SJSA1 (cell line): ENCODE measurements at regions not wholly inside any gene's neighbourhood (a gene's known extent, or its start where the extent isn't known, plus 50 kb on each side); places are given as distances from the start of the nearest gene placed in this dataset.

Source experiments
- DNase-seq, 2 experiments: peaks; one replicate each; pipeline ENCODE4 v3.0.0-alpha.2; 2015 to 2020; ENCODE audit warnings: low spot score in 2 of 2, low read depth in 1 of 2
- H3K27ac ChIP-seq: fragments of 250-450 bp; sonication (Bioruptor Pico); 2 replicates; pipeline ENCODE4 v1.5.1; 2020; ENCODE audit warnings: mild to moderate bottlenecking, moderate library complexity
- H3K27me3 ChIP-seq: fragments of 250-450 bp; sonication (Bioruptor Pico); replicated peaks from 2 replicates; pipeline ENCODE4 v1.5.1; 2020; ENCODE audit warnings: mild to moderate bottlenecking, moderate library complexity
- H3K36me3 ChIP-seq: fragments of 250-450 bp; sonication (Bioruptor Pico); 2 replicates; pipeline ENCODE4 v1.5.1; 2020; ENCODE audit warnings: mild to moderate bottlenecking
- H3K4me1 ChIP-seq: fragments of 250-450 bp; sonication (Bioruptor Pico); replicated peaks from 2 replicates; pipeline ENCODE4 v1.6.1; 2021; ENCODE audit warnings: mild to moderate bottlenecking
- H3K4me3 ChIP-seq: fragments of 250-450 bp; sonication (Bioruptor Pico); 2 replicates; pipeline ENCODE4 v1.5.1; 2020; ENCODE audit warnings: mild to moderate bottlenecking
- H3K9me3 ChIP-seq: fragments of 250-450 bp; sonication (Bioruptor Pico); replicated peaks from 2 replicates; pipeline ENCODE4 v1.5.1; 2020; ENCODE audit warnings: mild to moderate bottlenecking

- H3K27ac ChIP-seq, result no peak overlapping the region
- no peak for DNase-seq
- H3K9me3 ChIP-seq, result no peaks in the 10 kb centered on the region
Observed at GRCh38 chr2:128541448-128541847, 222.8 kb upstream of the HS6ST1 start.

GRCh38 chr2:128543036-128543435, 224.4 kb upstream of the HS6ST1 start:
- Histone ChIP-seq H3K36me3 (no peaks in the 10 kb centered on the region), H3K4me3 (no peak overlapping the region), H3K9me3 (no peaks in the 10 kb centered on the region), H3K27me3 (no peaks in the 10 kb centered on the region), H3K4me1 (peaks cover 14% of the 10 kb centered on the region), H3K27ac (no peak overlapping the region)
- no peak for DNase-seq

More at GRCh38 chr2:128541448-128541847, 222.8 kb upstream of the HS6ST1 start:
- Histone ChIP-seq H3K36me3 (no peaks in the 10 kb centered on the region), H3K4me1 (peaks cover 28% of the 10 kb centered on the region), H3K4me3 (no peak overlapping the region), H3K27me3 (no peaks in the 10 kb centered on the region)

- peaks cover 11% of the 10 kb centered on the region for H3K4me1 ChIP-seq
- no peak overlapping the region for H3K4me3 ChIP-seq
- H3K36me3 ChIP-seq, result no peaks in the 10 kb centered on the region
- DNase-seq, result no peak
- H3K27me3 ChIP-seq, result no peaks in the 10 kb centered on the region
- H3K9me3 ChIP-seq, result no peaks in the 10 kb centered on the region
- H3K27ac ChIP-seq, result no peak overlapping the region
Observed at GRCh38 chr2:128543646-128544045, 225.0 kb upstream of the HS6ST1 start.

- H3K4me1 ChIP-seq, result peaks cover 15% of the 10 kb centered on the region
- H3K4me3 ChIP-seq, result no peak overlapping the region
- no peaks in the 10 kb centered on the region for H3K27me3 ChIP-seq
- no peaks in the 10 kb centered on the region for H3K9me3 ChIP-seq
- no peaks in the 10 kb centered on the region for H3K36me3 ChIP-seq
- peak in 1 of 2 experiments; percentile 23 for DNase-seq
- no peak overlapping the region for H3K27ac ChIP-seq
Observed at GRCh38 chr2:128544321-128545037, 225.8 kb upstream of the HS6ST1 start.

- Histone ChIP-seq H3K4me3 (no peak overlapping the region), H3K27ac (no peak overlapping the region), H3K36me3 (no peaks in the 10 kb centered on the region), H3K9me3 (no peaks in the 10 kb centered on the region), H3K27me3 (no peaks in the 10 kb centered on the region), H3K4me1 (peaks cover 21% of the 10 kb centered on the region)
- DNase-seq, result peak in 1 of 2 experiments; percentile 30
Observed at GRCh38 chr2:128545085-128545484, 226.4 kb upstream of the HS6ST1 start.

GRCh38 chr2:128545829-128546228, 227.2 kb upstream of the HS6ST1 start:
- DNase-seq, result peak in 1 of 2 experiments; percentile 24
- no peak overlapping the region for H3K27ac ChIP-seq
- H3K4me3 ChIP-seq, result no peak overlapping the region
- no peaks in the 10 kb centered on the region for H3K27me3 ChIP-seq
- H3K36me3 ChIP-seq, result no peaks in the 10 kb centered on the region
- peaks cover 28% of the 10 kb centered on the region for H3K4me1 ChIP-seq
- no peaks in the 10 kb centered on the region for H3K9me3 ChIP-seq

GRCh38 chr2:128547667-128548066, 229.0 kb upstream of the HS6ST1 start:
- H3K9me3 ChIP-seq, result no peaks in the 10 kb centered on the region
- H3K36me3 ChIP-seq, result no peaks in the 10 kb centered on the region
- H3K4me1 ChIP-seq, result peaks cover 33% of the 10 kb centered on the region
- no peaks in the 10 kb centered on the region for H3K27me3 ChIP-seq
- no peak overlapping the region for H3K27ac ChIP-seq
- DNase-seq, result no peak
- H3K4me3 ChIP-seq, result no peak overlapping the region

GRCh38 chr2:128548461-128548891, 229.8 kb upstream of the HS6ST1 start:
- H3K27me3 ChIP-seq, result no peaks in the 10 kb centered on the region
- H3K27ac ChIP-seq, result no peak overlapping the region
- peak in 1 of 2 experiments; percentile 33 for DNase-seq
- H3K36me3 ChIP-seq, result no peaks in the 10 kb centered on the region
- H3K4me1 ChIP-seq, result peaks cover 33% of the 10 kb centered on the region
- no peaks in the 10 kb centered on the region for H3K9me3 ChIP-seq
- H3K4me3 ChIP-seq, result no peak overlapping the region

GRCh38 chr2:128549094-128549493, 230.4 kb upstream of the HS6ST1 start:
- no peaks in the 10 kb centered on the region for H3K36me3 ChIP-seq
- H3K4me1 ChIP-seq, result peaks cover 33% of the 10 kb centered on the region
- peak overlapping the region; percentile 82 for H3K27ac ChIP-seq
- DNase-seq, result peak in 1 of 2 experiments; percentile 17
- no peaks in the 10 kb centered on the region for H3K27me3 ChIP-seq
- H3K9me3 ChIP-seq, result no peaks in the 10 kb centered on the region
- H3K4me3 ChIP-seq, result no peak overlapping the region

GRCh38 chr2:128549646-128550260, 231.1 kb upstream of the HS6ST1 start:
- Histone ChIP-seq H3K36me3 (no peaks in the 10 kb centered on the region), H3K4me3 (no peak overlapping the region), H3K27me3 (no peaks in the 10 kb centered on the region), H3K9me3 (no peaks in the 10 kb centered on the region), H3K27ac (peak overlapping the region; percentile 82), H3K4me1 (peaks cover 33% of the 10 kb centered on the region)
- DNase-seq, result peak; percentile 75 to 81

GRCh38 chr2:128550389-128550788, 231.7 kb upstream of the HS6ST1 start:
- H3K4me3 ChIP-seq, result no peak overlapping the region
- H3K27ac ChIP-seq, result peak overlapping the region; percentile 82
- H3K27me3 ChIP-seq, result no peaks in the 10 kb centered on the region
- peak; percentile 61 to 73 for DNase-seq
- peaks cover 33% of the 10 kb centered on the region for H3K4me1 ChIP-seq
- no peaks in the 10 kb centered on the region for H3K36me3 ChIP-seq
- H3K9me3 ChIP-seq, result no peaks in the 10 kb centered on the region

GRCh38 chr2:128550801-128551416, 232.2 kb upstream of the HS6ST1 start:
- H3K36me3 ChIP-seq, result no peaks in the 10 kb centered on the region
- H3K4me3 ChIP-seq, result no peak overlapping the region
- no peak for DNase-seq
- H3K9me3 ChIP-seq, result no peaks in the 10 kb centered on the region
- H3K4me1 ChIP-seq, result peaks cover 33% of the 10 kb centered on the region
- H3K27me3 ChIP-seq, result no peaks in the 10 kb centered on the region
- peak overlapping the region; percentile 82 for H3K27ac ChIP-seq

GRCh38 chr2:128551435-128551834, 232.8 kb upstream of the HS6ST1 start:
- DNase-seq, result no peak
- Histone ChIP-seq H3K9me3 (no peaks in the 10 kb centered on the region), H3K27me3 (no peaks in the 10 kb centered on the region), H3K27ac (peak overlapping the region; percentile 82), H3K36me3 (no peaks in the 10 kb centered on the region), H3K4me1 (peaks cover 33% of the 10 kb centered on the region), H3K4me3 (no peak overlapping the region)

GRCh38 chr2:128552141-128552805, 233.6 kb upstream of the HS6ST1 start:
- no peak overlapping the region for H3K4me3 ChIP-seq
- H3K27me3 ChIP-seq, result no peaks in the 10 kb centered on the region
- no peak overlapping the region for H3K27ac ChIP-seq
- no peaks in the 10 kb centered on the region for H3K36me3 ChIP-seq
- H3K9me3 ChIP-seq, result no peaks in the 10 kb centered on the region
- H3K4me1 ChIP-seq, result peaks cover 33% of the 10 kb centered on the region
- no peak for DNase-seq
